IMR-90 (cell line): ENCODE measurements at regions not wholly inside any gene's neighbourhood (a gene's known extent, or its start where the extent isn't known, plus 50 kb on each side); places are given as distances from the start of the nearest gene placed in this dataset.

ENCODE experiments used
- ATAC-seq: fragments of 200-7000 bp; cut with Tn5 transposase; 2 replicates; pipeline ENCODE4 v1.9.1; 2020; ENCODE audit warnings: low read depth, mild to moderate bottlenecking, moderate library complexity
- BruUV-seq: library from RNA; stranded (reverse); fragments of 400-500 nt; replicated peaks from 2 replicates; lab custom pipeline; 2021; lab: Mats Ljungman, UMichigan
- CTCF ChIA-PET: fragments of 300-600 bp; formaldehyde crosslinking; extraction: SDS; loops from one replicate; lab custom pipeline; 2021; ENCODE audit warnings: antibody characterized with exemption; lab: Yijun Ruan, JAX
- POLR2A ChIA-PET: fragments of 300-600 bp; sonication (Branson Sonifier 250); formaldehyde crosslinking; loops from one replicate; lab custom pipeline; 2022; ENCODE audit warnings: antibody characterized with exemption; ENCODE audit not compliant: unreplicated experiment; lab: Charles Lee
- DNase-seq: peaks from one replicate; pipeline ENCODE4 v3.0.0; 2013
- H2AFZ ChIP-seq: replicated peaks from 2 replicates; pipeline ENCODE3; 2013; ENCODE audit warnings: low read length, mild to moderate bottlenecking; ENCODE audit not compliant: poor library complexity
- H2AK5ac ChIP-seq: 2 replicates; pipeline ENCODE4 v1.6.1; 2013; ENCODE audit warnings: low read depth, low read length, inconsistent platforms
- H2AK9ac ChIP-seq: replicated peaks from 2 replicates; pipeline ENCODE3; 2013; ENCODE audit warnings: mild to moderate bottlenecking, low read depth, low read length, moderate library complexity; ENCODE audit not compliant: poor library complexity
- H2BK120ac ChIP-seq: 2 replicates; pipeline ENCODE4 v1.6.1; 2013; ENCODE audit warnings: low read depth, low read length, inconsistent platforms
- H2BK15ac ChIP-seq: 3 replicates; pipeline ENCODE4 v1.6.1; 2013; ENCODE audit warnings: low read depth, low read length, inconsistent platforms
- H2BK20ac ChIP-seq: 2 replicates; pipeline ENCODE4 v1.6.1; 2013; ENCODE audit warnings: low read depth, mild to moderate bottlenecking, inconsistent platforms, low read length, moderate library complexity
- H2BK5ac ChIP-seq: 2 replicates; pipeline ENCODE4 v1.6.1; 2013; ENCODE audit warnings: mild to moderate bottlenecking, low read depth, low read length, inconsistent platforms; ENCODE audit not compliant: poor library complexity, severe bottlenecking
- H3K14ac ChIP-seq: replicated peaks from 2 replicates; pipeline ENCODE4 v1.6.1; 2013; ENCODE audit warnings: low read depth, low read length, inconsistent platforms
- H3K18ac ChIP-seq: 2 replicates; pipeline ENCODE4 v1.6.1; 2013; ENCODE audit warnings: low read depth, low read length, control low read depth
- H3K23ac ChIP-seq: 2 replicates; pipeline ENCODE4 v1.6.1; 2013; ENCODE audit warnings: low read depth, low read length, inconsistent platforms
- H3K27ac ChIP-seq: 2 replicates; pipeline ENCODE4 v1.5.1; 2013; ENCODE audit warnings: mild to moderate bottlenecking, control low read depth, low read length; ENCODE audit not compliant: insufficient read depth
- H3K27me3 ChIP-seq: 2 replicates; pipeline ENCODE4 v1.6.1; 2013; ENCODE audit warnings: low read length; ENCODE audit not compliant: control insufficient read depth, insufficient read depth
- H3K36me3 ChIP-seq: 2 replicates; pipeline ENCODE4 v1.6.1; 2013; ENCODE audit warnings: low read length, mixed read lengths; ENCODE audit not compliant: control insufficient read depth, insufficient read depth
- H3K4ac ChIP-seq: 2 replicates; pipeline ENCODE4 v1.6.1; 2013; ENCODE audit warnings: low read depth, low read length, inconsistent platforms
- H3K4me1 ChIP-seq: 2 replicates; pipeline ENCODE4 v1.6.1; 2013; ENCODE audit warnings: low read length, mixed read lengths; ENCODE audit not compliant: control insufficient read depth, insufficient read depth
- H3K4me2 ChIP-seq: 2 replicates; pipeline ENCODE4 v1.6.1; 2013; ENCODE audit warnings: low read depth, mild to moderate bottlenecking, control low read depth, low read length, moderate library complexity
- H3K4me3 ChIP-seq: 2 replicates; pipeline ENCODE4 v1.5.1; 2013; ENCODE audit warnings: low read depth, mild to moderate bottlenecking, control low read depth, low read length, moderate library complexity; ENCODE audit not compliant: insufficient read depth
- H3K56ac ChIP-seq: 2 replicates; pipeline ENCODE4 v1.6.1; 2013; ENCODE audit warnings: low read length, inconsistent platforms; ENCODE audit not compliant: insufficient read depth; ENCODE audit errors: extremely low read depth
- H3K79me1 ChIP-seq, 2 experiments: 2 replicates each; pipeline ENCODE4 v1.6.1; 2013; ENCODE audit warnings: low read length in 2 of 2, inconsistent platforms in 1 of 2, low read depth in 1 of 2
- H3K9ac ChIP-seq: 2 replicates; pipeline ENCODE4 v1.6.1; 2013; ENCODE audit warnings: low read depth, low read length, control low read depth
- H3K9me1 ChIP-seq: 2 replicates; pipeline ENCODE4 v1.6.1; 2013; ENCODE audit warnings: low read length, inconsistent platforms; ENCODE audit not compliant: insufficient read depth
- H3K9me3 ChIP-seq: 2 replicates; pipeline ENCODE4 v1.6.1; 2013; ENCODE audit warnings: low read length; ENCODE audit not compliant: control insufficient read depth, insufficient read depth
- H4K20me1 ChIP-seq: 2 replicates; pipeline ENCODE4 v1.6.1; 2013; ENCODE audit warnings: low read length, inconsistent platforms; ENCODE audit not compliant: insufficient read depth
- H4K5ac ChIP-seq: 2 replicates; pipeline ENCODE4 v1.6.1; 2013; ENCODE audit warnings: mild to moderate bottlenecking, low read depth, low read length, control low read depth
- H4K8ac ChIP-seq, 2 experiments: 2 replicates each; pipeline ENCODE4 v1.6.1; 2013; ENCODE audit warnings: low read depth in 2 of 2, low read length in 2 of 2, control low read depth in 1 of 2, inconsistent platforms in 1 of 2
- H4K91ac ChIP-seq: 2 replicates; pipeline ENCODE4 v1.6.1; 2013; ENCODE audit warnings: low read depth, low read length, inconsistent platforms; ENCODE audit not compliant: insufficient read depth
- BHLHE40 ChIP-seq: fragments of 150-350 bp; IDR thresholded peaks from 2 replicates; pipeline ENCODE4 v1.6.1; 2016; ENCODE audit warnings: mild to moderate bottlenecking, low read depth, low read length
- CEBPB ChIP-seq: IDR thresholded peaks from 2 replicates; pipeline ENCODE4 v1.6.1; 2012; ENCODE audit warnings: low read depth, low read length, improper control_type of control experiment
- CHD1 ChIP-seq: IDR thresholded peaks from 2 replicates; pipeline ENCODE4 v1.6.1; 2012; ENCODE audit warnings: low read depth, low read length, improper control_type of control experiment
- FOS ChIP-seq: fragments of 150-350 bp; IDR thresholded peaks from 2 replicates; pipeline ENCODE4 v1.6.1; 2016; ENCODE audit warnings: low read depth, low read length
- MAFK ChIP-seq: IDR thresholded peaks from 2 replicates; pipeline ENCODE4 v1.6.1; 2012; ENCODE audit warnings: low read depth, low read length, improper control_type of control experiment
- MAZ ChIP-seq: IDR thresholded peaks from 2 replicates; pipeline ENCODE4 v1.6.1; 2012; ENCODE audit warnings: low read depth, mild to moderate bottlenecking, low read length, improper control_type of control experiment, moderate library complexity, borderline replicate concordance
- MXI1 ChIP-seq: IDR thresholded peaks from 2 replicates; pipeline ENCODE4 v1.6.1; 2012; ENCODE audit warnings: low read depth, mild to moderate bottlenecking, low read length, moderate library complexity, borderline replicate concordance
- NFE2L2 ChIP-seq: fragments of 150-350 bp; IDR thresholded peaks from 2 replicates; pipeline ENCODE4 v1.6.1; 2016; ENCODE audit warnings: low read depth, mild to moderate bottlenecking, low read length
- POLR2A ChIP-seq: IDR thresholded peaks from 2 replicates; pipeline ENCODE4 v1.6.1; 2012; ENCODE audit warnings: mild to moderate bottlenecking, low read depth, low read length
- RAD21 ChIP-seq: IDR thresholded peaks from 2 replicates; pipeline ENCODE4 v1.6.1; 2012; ENCODE audit warnings: low read length, improper control_type of control experiment
- RCOR1 ChIP-seq: IDR thresholded peaks from 2 replicates; pipeline ENCODE4 v1.6.1; 2012; ENCODE audit warnings: mild to moderate bottlenecking, low read length, improper control_type of control experiment; ENCODE audit not compliant: insufficient replicate concordance
- RFX5 ChIP-seq: IDR thresholded peaks from 2 replicates; pipeline ENCODE4 v1.8.0; 2012; ENCODE audit warnings: low read depth, mild to moderate bottlenecking, low read length, moderate library complexity
- SMC3 ChIP-seq: fragments of 150-350 bp; IDR thresholded peaks from 2 replicates; pipeline ENCODE4 v1.6.1; 2016; ENCODE audit warnings: low read depth, mild to moderate bottlenecking, antibody characterized with exemption, low read length, moderate library complexity
- WGBS, 2 experiments: methylation state at CpG; one replicate each; pipeline versions ENCODE4 v1.1.5 to v1.1.7; 2013; ENCODE audit warnings: missing lambda C conversion rate in 2 of 2; ENCODE audit not compliant: insufficient read length in 1 of 2; ENCODE audit errors: extremely low coverage in 2 of 2; 5-methylcytosine and 5-hydroxymethylcytosine counted together
- dilution Hi-C: fragments of 300-500 bp; cut with HindIII; formaldehyde crosslinking; loops from one replicate; pipeline ENCODE4 v1.14.3; 2018; ENCODE audit warnings: low sequenced_read_pairs; ENCODE audit not compliant: unreplicated experiment
- in situ Hi-C: fragments of 300-500 bp; cut with MboI; formaldehyde crosslinking; loops from 3 replicates; pipeline ENCODE4 v1.14.3; 2019; ENCODE audit warnings: low sequenced_read_pairs, inconsistent platforms, mixed read lengths
- intact Hi-C: fragments of 100-400 bp; cut with micrococcal nuclease; formaldehyde crosslinking; loops from 2 replicates; pipeline ENCODE4 v1.10.0; 2022
- TF ChIP-seq, protein P1 (sequence below): fragments of 150-350 bp; IDR thresholded peaks from 2 replicates; pipeline ENCODE4 v1.6.1; 2017; ENCODE audit warnings: mild to moderate bottlenecking, antibody characterized with exemption, low read length, low read depth
- TF ChIP-seq, protein P2 (sequence below): fragments of 150-350 bp; IDR thresholded peaks from 2 replicates; pipeline ENCODE4 v1.6.1; 2016; ENCODE audit warnings: low read depth, mild to moderate bottlenecking, low read length, moderate library complexity, borderline replicate concordance
- TF ChIP-seq, protein P3 (sequence below): conservative IDR thresholded peaks from 2 replicates; pipeline ENCODE4 v1.5.1; 2012; ENCODE audit warnings: mild to moderate bottlenecking, low read depth, low read length, improper control_type of control experiment

DNA sequence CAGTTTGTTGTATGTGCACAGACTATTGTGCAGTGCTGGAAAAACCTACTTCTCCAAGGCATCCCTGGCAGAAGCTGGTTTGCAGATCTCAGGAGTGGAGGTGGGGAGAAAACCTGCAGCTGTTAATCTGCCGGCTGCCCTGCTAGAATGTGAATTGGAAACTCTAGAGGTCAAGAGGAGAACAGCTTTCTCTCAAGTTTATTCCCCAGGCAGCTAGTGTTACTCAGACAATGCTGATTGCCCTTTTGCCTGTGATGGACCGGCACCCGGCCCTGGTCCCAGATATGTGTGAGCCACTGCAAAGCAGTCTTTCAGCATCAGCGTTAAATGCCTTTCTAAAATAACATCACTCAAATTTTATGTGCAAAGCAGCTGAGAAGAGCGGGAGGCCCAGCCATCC, 129.7 kb upstream of the TPM1 start:
- Histone ChIP-seq H3K4me1 (peaks cover 3% of the 10 kb centered on the region; the same call in 1 of the 2 replicates), H3K23ac (no peak overlapping the region), H3K4me2 (no peak overlapping the region), H2BK5ac (no peak overlapping the region), H3K14ac (no peak overlapping the region), H4K5ac (no peak overlapping the region), H3K9me3 (no peaks in the 10 kb centered on the region), H4K8ac (no peak overlapping the region), H2AFZ (no peak overlapping the region), H3K36me3 (no peaks in the 10 kb centered on the region), H2BK15ac (no peak overlapping the region), H2AK5ac (no peak overlapping the region), H4K20me1 (no peaks in the 10 kb centered on the region), H3K27me3 (no peaks in the 10 kb centered on the region), H4K91ac (no peak overlapping the region), H3K56ac (no peak overlapping the region), H3K79me1 (no peaks in the 10 kb centered on the region), H3K4ac (no peak overlapping the region), H3K18ac (no peak overlapping the region), H2BK120ac (no peak overlapping the region), H3K9me1 (no peaks in the 10 kb centered on the region), H3K4me3 (no peak overlapping the region), H2AK9ac (no peak overlapping the region), H3K9ac (no peak overlapping the region), H2BK20ac (no peak overlapping the region; the same call in 1 of the 2 replicates), H3K27ac (no peak overlapping the region)
- in situ Hi-C loops: no loop called here
- intact Hi-C loops: no loop called here
- ChIA-PET CTCF (interaction anchor here (1.6 kb wide), 1 partner anchor 14 kb away, joined by 3 read pairs; no protein-coding TSS in a partner anchor), POLR2A (no interaction called here)
- ATAC-seq (peak; percentile 61), DNase-seq (no peak)
- TF ChIP-seq CHD1 (no peak), MAFK (no peak), BHLHE40 (no peak), MAZ (no peak), RCOR1 (no peak), NFE2L2 (no peak), RFX5 (no peak), MXI1 (no peak), CEBPB (no peak), FOS (no peak), RAD21 (no peak), SMC3 (no peak), POLR2A (no peak)
- TF ChIP-seq, protein P1, sequence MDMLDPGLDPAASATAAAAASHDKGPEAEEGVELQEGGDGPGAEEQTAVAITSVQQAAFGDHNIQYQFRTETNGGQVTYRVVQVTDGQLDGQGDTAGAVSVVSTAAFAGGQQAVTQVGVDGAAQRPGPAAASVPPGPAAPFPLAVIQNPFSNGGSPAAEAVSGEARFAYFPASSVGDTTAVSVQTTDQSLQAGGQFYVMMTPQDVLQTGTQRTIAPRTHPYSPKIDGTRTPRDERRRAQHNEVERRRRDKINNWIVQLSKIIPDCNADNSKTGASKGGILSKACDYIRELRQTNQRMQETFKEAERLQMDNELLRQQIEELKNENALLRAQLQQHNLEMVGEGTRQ: no peak
- TF ChIP-seq, protein P2, sequence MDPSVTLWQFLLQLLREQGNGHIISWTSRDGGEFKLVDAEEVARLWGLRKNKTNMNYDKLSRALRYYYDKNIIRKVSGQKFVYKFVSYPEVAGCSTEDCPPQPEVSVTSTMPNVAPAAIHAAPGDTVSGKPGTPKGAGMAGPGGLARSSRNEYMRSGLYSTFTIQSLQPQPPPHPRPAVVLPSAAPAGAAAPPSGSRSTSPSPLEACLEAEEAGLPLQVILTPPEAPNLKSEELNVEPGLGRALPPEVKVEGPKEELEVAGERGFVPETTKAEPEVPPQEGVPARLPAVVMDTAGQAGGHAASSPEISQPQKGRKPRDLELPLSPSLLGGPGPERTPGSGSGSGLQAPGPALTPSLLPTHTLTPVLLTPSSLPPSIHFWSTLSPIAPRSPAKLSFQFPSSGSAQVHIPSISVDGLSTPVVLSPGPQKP: no peak
- TF ChIP-seq, protein P3, sequence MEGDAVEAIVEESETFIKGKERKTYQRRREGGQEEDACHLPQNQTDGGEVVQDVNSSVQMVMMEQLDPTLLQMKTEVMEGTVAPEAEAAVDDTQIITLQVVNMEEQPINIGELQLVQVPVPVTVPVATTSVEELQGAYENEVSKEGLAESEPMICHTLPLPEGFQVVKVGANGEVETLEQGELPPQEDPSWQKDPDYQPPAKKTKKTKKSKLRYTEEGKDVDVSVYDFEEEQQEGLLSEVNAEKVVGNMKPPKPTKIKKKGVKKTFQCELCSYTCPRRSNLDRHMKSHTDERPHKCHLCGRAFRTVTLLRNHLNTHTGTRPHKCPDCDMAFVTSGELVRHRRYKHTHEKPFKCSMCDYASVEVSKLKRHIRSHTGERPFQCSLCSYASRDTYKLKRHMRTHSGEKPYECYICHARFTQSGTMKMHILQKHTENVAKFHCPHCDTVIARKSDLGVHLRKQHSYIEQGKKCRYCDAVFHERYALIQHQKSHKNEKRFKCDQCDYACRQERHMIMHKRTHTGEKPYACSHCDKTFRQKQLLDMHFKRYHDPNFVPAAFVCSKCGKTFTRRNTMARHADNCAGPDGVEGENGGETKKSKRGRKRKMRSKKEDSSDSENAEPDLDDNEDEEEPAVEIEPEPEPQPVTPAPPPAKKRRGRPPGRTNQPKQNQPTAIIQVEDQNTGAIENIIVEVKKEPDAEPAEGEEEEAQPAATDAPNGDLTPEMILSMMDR: no peak
- no TSS peak for BruUV-seq
- WGBS, 2 experiments: 20% methylated on average over 1 of the region's 5 CpGs; no CpG with 5 or more reads in 1 of the 2 experiments
- dilution Hi-C loops: no loop called here
